Coronary artery (tissue), 2 donors: ENCODE measurements at regions not wholly inside any gene's neighbourhood (a gene's known extent, or its start where the extent isn't known, plus 50 kb on each side); places are given as distances from the start of the nearest gene placed in this dataset.

Experiments
- DNase-seq: peaks from one replicate; pipeline ENCODE4 v3.0.0-alpha.2; 2017; ENCODE audit warnings: low spot score
- H3K27ac ChIP-seq, 2 donors: fragments of 200-600 bp; sonication (generic); one replicate each; pipeline ENCODE4 v1.5.1; 2016 to 2019
- H3K4me3 ChIP-seq: fragments of 200-600 bp; sonication (generic); 2 replicates; pipeline ENCODE4 v1.5.1; 2016; ENCODE audit warnings: mild to moderate bottlenecking, moderate library complexity
- CTCF ChIP-seq: fragments of 200-600 bp; sonication (generic); IDR thresholded peaks from one replicate; pipeline ENCODE4 v1.5.1; 2019; ENCODE audit warnings: antibody characterized with exemption

- Histone ChIP-seq H3K27ac (no peak overlapping the region), H3K4me3 (no peak overlapping the region)
- no peak for TF ChIP-seq CTCF
- no peak for DNase-seq
Measured at GRCh38 chr3:13248640-13249039, 171.5 kb downstream of the NUP210 start.

- no peak overlapping the region for H3K4me3 ChIP-seq
- H3K27ac ChIP-seq = no peak overlapping the region
- no peak for TF ChIP-seq CTCF
- no peak for DNase-seq
Measured at GRCh38 chr3:13245615-13245978, 172.4 kb upstream of the IQSEC1 start.

- H3K27ac ChIP-seq = no peak overlapping the region
- TF ChIP-seq CTCF = no peak
- H3K4me3 ChIP-seq = no peak overlapping the region
- DNase-seq = no peak
Measured at GRCh38 chr3:13243586-13243985, 170.4 kb upstream of the IQSEC1 start.

- no peak for DNase-seq
- no peak for TF ChIP-seq CTCF
- Histone ChIP-seq H3K27ac (no peak overlapping the region), H3K4me3 (no peak overlapping the region)
Measured at GRCh38 chr3:13242364-13242737, 169.1 kb upstream of the IQSEC1 start.

GRCh38 chr3:13241621-13242363 lies 168.6 kb upstream of the IQSEC1 start:
- DNase-seq = no peak
- TF ChIP-seq CTCF = no peak
- no peak overlapping the region for H3K27ac ChIP-seq
- no peak overlapping the region for H3K4me3 ChIP-seq

GRCh38 chr3:13240928-13241618 lies 167.8 kb upstream of the IQSEC1 start:
- no peak for TF ChIP-seq CTCF
- Histone ChIP-seq H3K4me3 (no peak overlapping the region), H3K27ac (no peak overlapping the region)
- no peak for DNase-seq

- Histone ChIP-seq H3K27ac (no peak overlapping the region), H3K4me3 (no peak overlapping the region)
- no peak for TF ChIP-seq CTCF
- no peak for DNase-seq
Measured at GRCh38 chr3:13239467-13239760, 166.2 kb upstream of the IQSEC1 start.
